Lower lobe of right lung (tissue), 2 donors: ENCODE measurements at regions not wholly inside any gene's neighbourhood (a gene's known extent, or its start where the extent isn't known, plus 50 kb on each side); places are given as distances from the start of the nearest gene placed in this dataset.

ENCODE experiments used
- ATAC-seq, 2 donors: fragments of 200-7000 bp; cut with Tn5 transposase; one replicate each; pipeline ENCODE4 v1.9.1; 2020 to 2022; ENCODE audit warnings: mild to moderate bottlenecking in 2 of 2, moderate library complexity in 2 of 2
- DNase-seq: peaks from one replicate; pipeline ENCODE4 v3.0.0-alpha.2; 2020
- H3K27ac ChIP-seq: fragments of 200-600 bp; one replicate; pipeline ENCODE4 v1.8.0; 2022
- H3K27me3 ChIP-seq: fragments of 200-600 bp; one replicate; pipeline ENCODE4 v1.8.0; 2022; ENCODE audit warnings: low read depth
- H3K36me3 ChIP-seq: fragments of 200-600 bp; one replicate; pipeline ENCODE4 v1.8.0; 2022; ENCODE audit warnings: mild to moderate bottlenecking
- H3K4me1 ChIP-seq: fragments of 200-600 bp; one replicate; pipeline ENCODE4 v1.8.0; 2022
- H3K4me3 ChIP-seq: fragments of 200-600 bp; one replicate; pipeline ENCODE4 v1.8.0; 2022; ENCODE audit warnings: mild to moderate bottlenecking
- H3K9me3 ChIP-seq: fragments of 200-600 bp; one replicate; pipeline ENCODE4 v1.8.0; 2022
- CTCF ChIP-seq: fragments of 200-600 bp; IDR thresholded peaks from one replicate; pipeline ENCODE4 v1.8.0; 2022; ENCODE audit warnings: antibody characterized with exemption, mild to moderate bottlenecking
- intact Hi-C: fragments of 100-400 bp; cut with DNase I; formaldehyde crosslinking; loops from one replicate; pipeline ENCODE4 v1.11.0; 2022
- donor health status: DM: no; HTN: yes; CAD: no; lungs with severe emphysema.

GRCh38 chr10:64102264-64102633, 581.0 kb downstream of the REEP3 start:
- TF ChIP-seq CTCF = no peak
- DNase-seq (no peak), ATAC-seq (no peak)
- no peaks in the 10 kb centered on the region for H3K4me1 ChIP-seq
- H3K36me3 ChIP-seq = no peaks in the 10 kb centered on the region
- no peaks in the 10 kb centered on the region for H3K9me3 ChIP-seq
- intact Hi-C loops = no loop called here
- no peak overlapping the region for H3K27ac ChIP-seq
- no peaks in the 10 kb centered on the region for H3K27me3 ChIP-seq
- no peak overlapping the region for H3K4me3 ChIP-seq

- H3K4me3 ChIP-seq = no peak overlapping the region
- H3K27ac ChIP-seq = no peak overlapping the region
- no peaks in the 10 kb centered on the region for H3K4me1 ChIP-seq
- no peaks in the 10 kb centered on the region for H3K36me3 ChIP-seq
- DNase-seq (no peak), ATAC-seq (no peak)
- TF ChIP-seq CTCF = no peak
- no peaks in the 10 kb centered on the region for H3K9me3 ChIP-seq
- H3K27me3 ChIP-seq = no peaks in the 10 kb centered on the region
- intact Hi-C loops = no loop called here
These were observed 581.7 kb downstream of the REEP3 start for GRCh38 chr10:64102916-64103315.

- no peaks in the 10 kb centered on the region for H3K9me3 ChIP-seq
- H3K4me1 ChIP-seq = no peaks in the 10 kb centered on the region
- H3K4me3 ChIP-seq = no peak overlapping the region
- DNase-seq = no peak
- intact Hi-C loops = no loop called here
- no peak overlapping the region for H3K27ac ChIP-seq
- no peak for ATAC-seq
- H3K27me3 ChIP-seq = no peaks in the 10 kb centered on the region
- no peak for TF ChIP-seq CTCF
- no peaks in the 10 kb centered on the region for H3K36me3 ChIP-seq
These were observed 582.7 kb downstream of the REEP3 start for GRCh38 chr10:64103750-64104470.

- Histone ChIP-seq H3K9me3 (no peaks in the 10 kb centered on the region), H3K4me3 (no peak overlapping the region), H3K27me3 (no peaks in the 10 kb centered on the region), H3K27ac (no peak overlapping the region), H3K4me1 (no peaks in the 10 kb centered on the region), H3K36me3 (no peaks in the 10 kb centered on the region)
- intact Hi-C loops = no loop called here
- ATAC-seq (no peak), DNase-seq (no peak)
- no peak for TF ChIP-seq CTCF
These were observed 588.8 kb downstream of the REEP3 start for GRCh38 chr10:64109926-64110495.

- H3K4me1 ChIP-seq = no peaks in the 10 kb centered on the region
- no peak overlapping the region for H3K4me3 ChIP-seq
- H3K36me3 ChIP-seq = no peaks in the 10 kb centered on the region
- no peak for TF ChIP-seq CTCF
- no peak for ATAC-seq
- no peak overlapping the region for H3K27ac ChIP-seq
- intact Hi-C loops = no loop called here
- H3K9me3 ChIP-seq = no peaks in the 10 kb centered on the region
- no peaks in the 10 kb centered on the region for H3K27me3 ChIP-seq
- DNase-seq = no peak
These were observed 591.6 kb downstream of the REEP3 start for GRCh38 chr10:64112701-64113355.
